Nephron (organoid): ENCODE measurements at regions not wholly inside any gene's neighbourhood (a gene's known extent, or its start where the extent isn't known, plus 50 kb on each side); places are given as distances from the start of the nearest gene placed in this dataset.

Source experiments
- H3K27ac Mint-ChIP-seq, 3 experiments: 2 replicates each; pipeline ENCODE4 v1.8.0; 2020; ENCODE audit warnings: mixed read lengths in 3 of 3, mild to moderate bottlenecking in 2 of 3, moderate library complexity in 1 of 3
- H3K27me3 Mint-ChIP-seq: 2 replicates; pipeline ENCODE4 v1.8.0; 2021; ENCODE audit warnings: low read depth, mild to moderate bottlenecking, moderate library complexity, mixed read lengths
- H3K36me3 Mint-ChIP-seq: 2 replicates; pipeline ENCODE4 v1.8.0; 2020; ENCODE audit warnings: low read depth, mixed read lengths
- H3K4me1 Mint-ChIP-seq: 2 replicates; pipeline ENCODE4 v1.8.0; 2020; ENCODE audit warnings: mixed read lengths
- H3K4me3 Mint-ChIP-seq, 3 experiments: 2 replicates each; pipeline ENCODE4 v1.8.0; 2020; ENCODE audit warnings: mild to moderate bottlenecking in 3 of 3, mixed read lengths in 3 of 3, moderate library complexity in 2 of 3
- H3K9me3 Mint-ChIP-seq: 2 replicates; pipeline ENCODE4 v1.8.0; 2020; ENCODE audit warnings: mixed read lengths
- CTCF ChIP-seq, 3 experiments: fragments of 200-600 bp; sonication (generic); IDR thresholded peaks; one replicate each; pipeline ENCODE4 v1.5.0; 2021; ENCODE audit warnings: antibody characterized with exemption in 3 of 3; ENCODE audit not compliant: unreplicated experiment in 3 of 3

- H3K4me3 Mint-ChIP-seq: no peak overlapping the region
- no peaks in the 10 kb centered on the region for H3K9me3 Mint-ChIP-seq
- no peak overlapping the region for H3K27ac Mint-ChIP-seq
- no peaks in the 10 kb centered on the region for H3K4me1 Mint-ChIP-seq
- no peaks in the 10 kb centered on the region for H3K36me3 Mint-ChIP-seq
- no peaks in the 10 kb centered on the region for H3K27me3 Mint-ChIP-seq
- TF ChIP-seq CTCF (IDR thresholded peaks at IDR 0.05; ENCODE audit: unreplicated experiment in 3 of 3): no peak
These were observed 195.0 kb downstream of the HGF start for GRCh38 chr7:81574723-81575326.

GRCh38 chr7:81573932-81574331 lies 195.9 kb downstream of the HGF start:
- no peak for TF ChIP-seq CTCF (IDR thresholded peaks at IDR 0.05; ENCODE audit: unreplicated experiment in 3 of 3)
- Mint-ChIP-seq H3K4me1 (no peaks in the 10 kb centered on the region), H3K27ac (no peak overlapping the region), H3K27me3 (no peaks in the 10 kb centered on the region), H3K4me3 (no peak overlapping the region), H3K9me3 (no peaks in the 10 kb centered on the region), H3K36me3 (no peaks in the 10 kb centered on the region)

GRCh38 chr7:81573128-81573527 lies 196.7 kb downstream of the HGF start:
- no peaks in the 10 kb centered on the region for H3K27me3 Mint-ChIP-seq
- H3K9me3 Mint-ChIP-seq: no peaks in the 10 kb centered on the region
- H3K27ac Mint-ChIP-seq: no peak overlapping the region
- H3K4me1 Mint-ChIP-seq: no peaks in the 10 kb centered on the region
- no peak overlapping the region for H3K4me3 Mint-ChIP-seq
- TF ChIP-seq CTCF (IDR thresholded peaks at IDR 0.05; ENCODE audit: unreplicated experiment in 3 of 3): no peak
- H3K36me3 Mint-ChIP-seq: no peaks in the 10 kb centered on the region

- no peaks in the 10 kb centered on the region for H3K9me3 Mint-ChIP-seq
- TF ChIP-seq CTCF (IDR thresholded peaks at IDR 0.05; ENCODE audit: unreplicated experiment in 3 of 3): no peak
- H3K4me3 Mint-ChIP-seq: no peak overlapping the region
- no peaks in the 10 kb centered on the region for H3K4me1 Mint-ChIP-seq
- H3K27me3 Mint-ChIP-seq: no peaks in the 10 kb centered on the region
- H3K27ac Mint-ChIP-seq: no peak overlapping the region
- no peaks in the 10 kb centered on the region for H3K36me3 Mint-ChIP-seq
These were observed 207.3 kb downstream of the HGF start for GRCh38 chr7:81562581-81562980.

- H3K27ac Mint-ChIP-seq: no peak overlapping the region
- no peaks in the 10 kb centered on the region for H3K9me3 Mint-ChIP-seq
- H3K27me3 Mint-ChIP-seq: no peaks in the 10 kb centered on the region
- no peaks in the 10 kb centered on the region for H3K4me1 Mint-ChIP-seq
- H3K4me3 Mint-ChIP-seq: no peak overlapping the region
- TF ChIP-seq CTCF (IDR thresholded peaks at IDR 0.05; ENCODE audit: unreplicated experiment in 3 of 3): no peak
- H3K36me3 Mint-ChIP-seq: no peaks in the 10 kb centered on the region
These were observed 209.1 kb downstream of the HGF start for GRCh38 chr7:81560708-81561107.

- TF ChIP-seq CTCF (IDR thresholded peaks at IDR 0.05; ENCODE audit: unreplicated experiment in 3 of 3): no peak
- Mint-ChIP-seq H3K36me3 (no peaks in the 10 kb centered on the region), H3K4me1 (no peaks in the 10 kb centered on the region), H3K4me3 (no peak overlapping the region), H3K9me3 (peaks cover 7% of the 10 kb centered on the region), H3K27ac (no peak overlapping the region), H3K27me3 (peaks cover 4% of the 10 kb centered on the region)
These were observed 220.3 kb downstream of the HGF start for GRCh38 chr7:81549484-81550016.
